Right cardiac atrium (tissue), 5 donors: ENCODE measurements at regions not wholly inside any gene's neighbourhood (a gene's known extent, or its start where the extent isn't known, plus 50 kb on each side); places are given as distances from the start of the nearest gene placed in this dataset.

Experiments used
- ATAC-seq, 2 donors: fragments of 200-7000 bp; cut with Tn5 transposase; one replicate each; pipeline versions ENCODE4 v1.8.0 to v1.9.1; 2020; ENCODE audit warnings: moderate library complexity in 2 of 2, mild to moderate bottlenecking in 1 of 2
- DNase-seq, 3 donors: peaks; one replicate each; pipeline ENCODE4 v3.0.0-alpha.2; 2020
- H3K27ac ChIP-seq: one replicate; pipeline ENCODE4 v1.5.1; 2013; ENCODE audit warnings: mild to moderate bottlenecking, low read length, control low read depth, moderate library complexity
- H3K27me3 ChIP-seq: one replicate; pipeline ENCODE4 v1.6.1; 2013; ENCODE audit not compliant: control insufficient read depth, insufficient read depth
- H3K4me1 ChIP-seq: one replicate; pipeline ENCODE4 v1.6.1; 2013; ENCODE audit warnings: low read length; ENCODE audit not compliant: control insufficient read depth, insufficient read depth
- H3K4me3 ChIP-seq: one replicate; pipeline ENCODE4 v1.5.1; 2013; ENCODE audit warnings: low read length, control low read depth
- H3K9me3 ChIP-seq: one replicate; pipeline ENCODE4 v1.6.1; 2013; ENCODE audit warnings: low read length; ENCODE audit not compliant: control insufficient read depth
- WGBS: extraction: QIAGEN DNeasy Blood & Tissue Kit; methylation state at CpG from one replicate; pipeline ENCODE4 v1.1.7; 2013; 5-methylcytosine and 5-hydroxymethylcytosine counted together
- intact Hi-C, 4 donors: fragments of 100-400 bp; cut with DNase I; formaldehyde crosslinking; loops; one replicate each; pipeline versions ENCODE4 v1.11.0 to v1.14.0; 2022 to 2023
- donor health status: healthy with polysubstance abuse.
- donor health status: DM: no; HTN: yes; CAD: no.
- donor health status: DM: no; HTN: no; CAD: no.
- donor health status: DM: no; HTN: yes; CAD: no; lungs with severe emphysema.
- donor health status: DM: yes; HTN: yes; CAD: no.

- Histone ChIP-seq H3K9me3 (no peaks in the 10 kb centered on the region), H3K4me1 (no peaks in the 10 kb centered on the region), H3K4me3 (no peak overlapping the region), H3K27me3 (no peaks in the 10 kb centered on the region), H3K27ac (no peak overlapping the region)
- ATAC-seq (no peak), DNase-seq (no peak)
- intact Hi-C loops, result no loop called here
- WGBS, result 34% methylated on average over 1 of the region's 1 CpG
Observed at GRCh38 chr9:118940473-118940872, 428.8 kb downstream of the BRINP1 start.

GRCh38 chr9:118946669-118947068, 422.6 kb downstream of the BRINP1 start:
- Histone ChIP-seq H3K27ac (no peak overlapping the region), H3K27me3 (no peaks in the 10 kb centered on the region), H3K4me1 (no peaks in the 10 kb centered on the region), H3K4me3 (no peak overlapping the region), H3K9me3 (no peaks in the 10 kb centered on the region)
- no peak for ATAC-seq
- DNase-seq, result no peak
- WGBS, result 84% methylated on average over 3 of the region's 3 CpGs
- intact Hi-C loops, result no loop called here

- H3K4me1 ChIP-seq, result no peaks in the 10 kb centered on the region
- ATAC-seq (no peak), DNase-seq (no peak)
- 79% methylated on average over 2 of the region's 2 CpGs for WGBS
- H3K9me3 ChIP-seq, result no peaks in the 10 kb centered on the region
- no peaks in the 10 kb centered on the region for H3K27me3 ChIP-seq
- no peak overlapping the region for H3K4me3 ChIP-seq
- H3K27ac ChIP-seq, result no peak overlapping the region
- intact Hi-C loops, result no loop called here
Observed at GRCh38 chr9:118954857-118955256, 414.4 kb downstream of the BRINP1 start.

- no peaks in the 10 kb centered on the region for H3K27me3 ChIP-seq
- no peak for ATAC-seq
- DNase-seq, result no peak
- 79% methylated on average over 3 of the region's 3 CpGs for WGBS
- H3K9me3 ChIP-seq, result no peaks in the 10 kb centered on the region
- H3K4me3 ChIP-seq, result no peak overlapping the region
- intact Hi-C loops, result no loop called here
- H3K27ac ChIP-seq, result no peak overlapping the region
- H3K4me1 ChIP-seq, result peaks cover 1% of the 10 kb centered on the region
Observed at GRCh38 chr9:118957585-118957984, 411.6 kb downstream of the BRINP1 start.

GRCh38 chr9:118959366-118959765, 409.9 kb downstream of the BRINP1 start:
- Histone ChIP-seq H3K27me3 (no peaks in the 10 kb centered on the region), H3K27ac (no peak overlapping the region), H3K9me3 (no peaks in the 10 kb centered on the region), H3K4me3 (no peak overlapping the region), H3K4me1 (peaks cover 1% of the 10 kb centered on the region)
- DNase-seq (no peak), ATAC-seq (no peak)
- intact Hi-C loops, result no loop called here
- 68% methylated on average over 5 of the region's 5 CpGs for WGBS

- Histone ChIP-seq H3K4me1 (peaks cover 1% of the 10 kb centered on the region), H3K27ac (no peak overlapping the region), H3K4me3 (no peak overlapping the region), H3K27me3 (no peaks in the 10 kb centered on the region), H3K9me3 (no peaks in the 10 kb centered on the region)
- WGBS, result 14% methylated on average over 1 of the region's 1 CpG
- DNase-seq, result no peak
- ATAC-seq, result peak; percentile 86 to 88
- intact Hi-C loops, result no loop called here
Observed at GRCh38 chr9:118961857-118962256, 407.4 kb downstream of the BRINP1 start.

GRCh38 chr9:118962426-118962825, 406.8 kb downstream of the BRINP1 start:
- Histone ChIP-seq H3K27ac (no peak overlapping the region), H3K9me3 (no peaks in the 10 kb centered on the region), H3K4me1 (peaks cover 1% of the 10 kb centered on the region), H3K27me3 (no peaks in the 10 kb centered on the region), H3K4me3 (no peak overlapping the region)
- DNase-seq (no peak), ATAC-seq (no peak)
- WGBS, result 32% methylated on average over 3 of the region's 3 CpGs
- intact Hi-C loops, result no loop called here

- DNase-seq (no peak), ATAC-seq (no peak)
- WGBS, result 93% methylated on average over 2 of the region's 2 CpGs
- H3K27me3 ChIP-seq, result no peaks in the 10 kb centered on the region
- no peak overlapping the region for H3K4me3 ChIP-seq
- no peaks in the 10 kb centered on the region for H3K9me3 ChIP-seq
- intact Hi-C loops, result no loop called here
- H3K4me1 ChIP-seq, result peaks cover 1% of the 10 kb centered on the region
- no peak overlapping the region for H3K27ac ChIP-seq
Observed at GRCh38 chr9:118963674-118964073, 405.6 kb downstream of the BRINP1 start.

- H3K4me3 ChIP-seq, result no peak overlapping the region
- intact Hi-C loops, result no loop called here
- 92% methylated on average over 3 of the region's 3 CpGs for WGBS
- no peak overlapping the region for H3K27ac ChIP-seq
- no peak for ATAC-seq
- no peak for DNase-seq
- H3K9me3 ChIP-seq, result no peaks in the 10 kb centered on the region
- no peaks in the 10 kb centered on the region for H3K4me1 ChIP-seq
- no peaks in the 10 kb centered on the region for H3K27me3 ChIP-seq
Observed at GRCh38 chr9:118967901-118968300, 401.3 kb downstream of the BRINP1 start.

GRCh38 chr9:118975736-118976135, 393.5 kb downstream of the BRINP1 start:
- WGBS, result 59% methylated on average over 1 of the region's 1 CpG
- intact Hi-C loops, result no loop called here
- Histone ChIP-seq H3K9me3 (no peaks in the 10 kb centered on the region), H3K27ac (no peak overlapping the region), H3K27me3 (no peaks in the 10 kb centered on the region), H3K4me3 (no peak overlapping the region), H3K4me1 (no peaks in the 10 kb centered on the region)
- no peak for ATAC-seq
- DNase-seq, result no peak

- H3K9me3 ChIP-seq, result no peaks in the 10 kb centered on the region
- H3K4me3 ChIP-seq, result no peak overlapping the region
- ATAC-seq (no peak), DNase-seq (no peak)
- intact Hi-C loops, result no loop called here
- no peaks in the 10 kb centered on the region for H3K4me1 ChIP-seq
- H3K27me3 ChIP-seq, result no peaks in the 10 kb centered on the region
- no peak overlapping the region for H3K27ac ChIP-seq
- WGBS, result 14% methylated on average over 2 of the region's 2 CpGs
Observed at GRCh38 chr9:118976160-118976559, 393.1 kb downstream of the BRINP1 start.

- intact Hi-C loops, result loop anchor here in 1 of 4 donors (5.0 kb wide), 1 partner anchor 303 kb away; no protein-coding TSS in a partner anchor
- Histone ChIP-seq H3K9me3 (no peaks in the 10 kb centered on the region), H3K4me3 (no peak overlapping the region), H3K27ac (no peak overlapping the region), H3K4me1 (no peaks in the 10 kb centered on the region), H3K27me3 (no peaks in the 10 kb centered on the region)
- DNase-seq, result no peak
- WGBS, result 89% methylated on average over 1 of the region's 1 CpG
- ATAC-seq, result no peak
Observed at GRCh38 chr9:118984607-118985006, 384.6 kb downstream of the BRINP1 start.
